OCI-M2 (cell line): ENCODE measurements at regions not wholly inside any gene's neighbourhood (a gene's known extent, or its start where the extent isn't known, plus 50 kb on each side); places are given as distances from the start of the nearest gene placed in this dataset.

ENCODE experiments used
- DNase-seq: peaks from one replicate; lab custom pipeline; 2025; ENCODE audit not compliant: unreplicated experiment; lab: John Stamatoyannopoulos, UW

- no peak for DNase-seq
These were observed 58.8 kb downstream of the SPRY1 start for GRCh38 chr4:123455360-123455759.

- DNase-seq: no peak
These were observed 65.4 kb downstream of the SPRY1 start for GRCh38 chr4:123462007-123462406.

DNA sequence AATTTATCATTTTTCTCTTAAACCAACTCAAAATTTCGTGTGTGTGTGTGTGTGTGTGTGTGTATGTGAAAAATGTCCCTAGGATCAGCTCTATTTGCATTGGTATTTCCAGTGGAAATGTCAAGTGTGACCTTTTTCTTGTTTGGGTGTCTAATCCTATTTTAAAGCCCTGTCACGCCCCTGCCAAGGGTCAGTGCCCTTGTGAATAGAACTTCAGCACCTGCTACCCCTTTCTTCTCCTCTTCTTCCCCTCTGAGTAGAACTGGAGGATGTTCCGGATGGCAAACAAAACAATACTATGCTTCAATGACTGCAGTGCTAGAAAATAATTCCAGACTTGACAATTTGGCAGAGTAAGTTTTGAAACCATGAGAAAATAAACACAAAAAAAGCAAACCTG lies 67.3 kb downstream of the SPRY1 start:
- DNase-seq: no peak

DNA sequence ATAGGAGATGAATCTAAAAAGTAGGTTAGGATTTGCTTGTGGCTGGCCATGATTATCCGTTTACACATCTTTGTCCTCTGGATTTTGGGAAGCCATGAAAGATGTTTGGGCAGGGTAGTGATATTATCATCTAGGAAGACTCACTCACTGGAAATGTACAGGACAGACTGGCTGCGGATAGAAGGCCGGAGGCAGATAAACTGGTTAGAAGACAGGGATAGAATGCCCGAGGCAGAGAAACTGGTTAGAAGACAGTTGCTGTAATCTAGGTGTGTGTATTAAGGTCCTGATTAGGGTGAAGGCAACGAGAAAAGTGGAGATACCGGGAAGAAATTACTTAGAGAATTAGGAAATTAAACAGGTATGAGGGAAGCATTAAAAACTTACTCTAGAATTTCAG lies 68.8 kb downstream of the SPRY1 start:
- DNase-seq: no peak

DNA sequence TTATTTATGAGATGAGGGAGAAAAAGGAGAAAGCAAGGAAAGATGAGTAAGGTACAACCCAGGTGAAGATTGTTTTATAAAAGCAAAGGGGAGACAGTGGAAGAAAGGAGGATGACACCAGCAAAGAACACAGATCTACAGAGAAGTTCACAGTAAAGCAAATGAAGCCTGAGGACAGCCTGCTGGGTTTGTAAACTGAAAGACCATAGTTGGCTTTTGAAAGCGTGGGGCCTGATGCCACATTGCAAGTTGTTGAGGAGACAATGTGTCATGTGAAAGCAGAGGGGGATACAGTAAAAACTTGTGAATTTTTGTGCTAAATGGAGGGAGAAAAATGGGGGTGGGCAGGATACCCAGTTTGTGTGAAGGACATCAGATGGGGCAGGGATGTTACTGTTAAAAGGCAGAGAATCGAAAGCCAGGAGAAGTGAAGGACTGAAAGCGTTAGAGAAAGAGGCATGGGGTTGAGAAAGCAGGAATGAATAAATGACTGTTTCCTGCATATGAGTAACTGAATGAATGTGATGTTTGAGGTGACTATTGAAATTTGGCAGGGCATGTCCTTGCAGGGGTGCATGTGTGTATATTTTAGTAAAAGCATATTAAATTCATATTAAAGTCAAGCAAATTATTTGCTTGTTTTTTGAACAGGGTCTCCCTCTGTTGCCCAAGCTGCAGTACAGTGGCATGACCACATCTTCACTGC lies 69.6 kb downstream of the SPRY1 start:
- DNase-seq: no peak

- DNase-seq: no peak
These were observed 72.0 kb downstream of the SPRY1 start for GRCh38 chr4:123468479-123469031.

DNA sequence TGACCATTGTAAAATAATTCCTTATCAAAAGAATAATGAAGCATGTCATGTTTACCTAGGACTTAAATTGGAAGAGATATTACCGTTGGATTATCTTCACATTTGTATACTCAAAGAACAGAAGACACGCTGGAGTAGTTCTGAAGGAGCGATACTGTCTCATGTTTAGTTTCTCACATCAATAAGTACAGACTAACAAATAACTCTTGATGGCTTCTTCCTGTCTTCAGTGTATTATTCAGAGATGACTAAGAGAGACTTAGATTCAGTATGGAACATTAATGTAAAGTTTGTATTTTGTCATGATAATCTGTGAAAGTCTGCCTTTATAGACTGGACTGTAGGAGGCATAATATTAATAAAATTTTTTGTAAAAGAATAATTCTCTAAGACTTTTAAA lies 72.7 kb downstream of the SPRY1 start:
- no peak for DNase-seq

- DNase-seq: no peak
These were observed 73.1 kb downstream of the SPRY1 start for GRCh38 chr4:123469696-123470095.

GRCh38 chr4:123470640-123471039 lies 74.0 kb downstream of the SPRY1 start:
- no peak for DNase-seq

DNA sequence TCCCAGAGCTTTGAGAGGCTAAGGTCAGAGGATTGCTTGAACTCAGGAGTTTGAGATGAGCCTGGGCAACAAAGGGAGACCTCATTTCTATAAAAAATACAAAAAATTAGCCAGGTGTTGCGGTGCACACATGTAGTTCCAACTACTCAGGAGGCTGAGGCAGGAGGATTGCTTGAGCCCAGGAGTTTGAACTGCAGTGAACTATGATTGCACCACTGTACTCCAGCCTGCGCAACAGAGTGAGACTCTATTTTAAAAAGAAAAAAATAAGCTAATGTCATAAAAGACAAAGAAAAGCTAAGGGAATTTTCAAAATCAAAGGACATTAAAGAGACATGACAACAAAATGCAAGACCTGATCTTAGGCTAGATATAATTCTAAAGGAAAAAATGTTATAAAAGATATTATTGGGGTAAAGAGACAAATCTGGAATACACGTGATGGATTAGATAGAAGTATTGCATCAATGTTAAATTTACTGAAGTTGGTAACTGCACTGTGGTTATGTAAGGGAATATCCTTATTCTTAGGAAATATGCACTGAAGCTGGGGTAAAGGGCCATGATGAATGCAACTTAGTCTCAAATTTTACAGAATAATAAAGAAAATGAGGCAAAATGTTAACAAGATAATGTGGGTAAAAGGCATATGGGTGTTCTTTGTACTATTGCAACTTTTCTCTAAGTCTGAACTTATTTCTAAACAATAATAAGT lies 75.2 kb downstream of the SPRY1 start:
- no peak for DNase-seq

DNA sequence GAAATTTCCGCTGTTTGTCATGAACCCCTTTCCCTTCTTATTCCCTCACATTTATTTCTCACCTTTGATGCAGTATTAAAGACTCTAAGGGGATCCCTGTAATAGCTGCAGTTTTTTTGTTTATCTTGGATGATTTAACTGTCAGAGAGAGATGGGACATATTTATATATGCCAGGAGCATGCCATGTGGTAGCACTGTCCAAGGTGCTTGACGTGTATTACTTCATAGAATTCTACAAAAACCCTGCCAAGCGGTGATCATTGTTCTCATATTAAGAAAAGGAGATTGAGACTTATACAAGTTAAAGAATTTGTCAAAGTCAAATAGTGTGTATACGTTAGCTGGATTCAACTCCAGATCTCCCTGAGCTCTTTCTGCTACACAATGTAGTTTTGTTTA lies 78.2 kb downstream of the SPRY1 start:
- no peak for DNase-seq

DNA sequence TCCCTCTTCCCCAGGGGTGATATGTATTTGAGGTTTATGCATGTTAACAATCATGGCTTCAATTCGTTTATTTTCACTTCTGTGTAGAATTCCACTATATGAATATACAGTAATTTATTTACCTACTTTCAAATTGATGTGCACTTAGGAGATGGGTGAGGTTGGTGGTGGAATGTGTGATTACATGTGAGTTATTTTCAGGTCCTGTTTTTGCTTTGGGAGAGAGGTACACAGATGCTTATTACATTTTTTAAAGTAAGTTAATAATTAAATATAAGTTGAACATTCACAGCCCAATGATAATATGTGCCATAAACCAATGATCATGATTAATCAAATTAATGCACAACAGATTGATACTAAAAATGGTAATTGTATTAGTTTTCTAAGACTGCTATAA lies 79.5 kb downstream of the SPRY1 start:
- no peak for DNase-seq

DNA sequence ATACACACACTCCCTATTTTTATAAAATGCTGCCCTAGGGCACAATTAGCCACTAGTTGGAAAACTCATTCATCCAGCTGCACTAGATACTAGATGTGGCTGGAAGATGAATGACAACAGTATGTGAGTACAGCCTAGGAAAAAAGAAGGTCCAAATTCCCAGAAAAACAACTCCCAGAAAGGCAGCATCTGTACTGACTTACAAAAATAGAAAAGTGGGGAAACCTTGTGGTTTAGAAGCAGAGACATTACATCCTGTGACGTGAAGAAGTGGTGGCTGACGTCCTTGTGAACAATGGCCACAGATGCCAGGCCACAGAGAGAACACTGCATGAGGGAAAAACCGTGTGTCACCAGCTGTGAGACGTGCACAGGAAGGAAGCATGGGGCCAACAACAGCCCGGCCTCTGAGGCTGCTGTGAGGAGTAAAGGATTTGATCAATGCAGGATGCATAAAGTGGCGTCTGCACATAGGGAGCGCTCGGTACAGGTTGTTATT lies 81.2 kb downstream of the SPRY1 start:
- DNase-seq: no peak

DNA sequence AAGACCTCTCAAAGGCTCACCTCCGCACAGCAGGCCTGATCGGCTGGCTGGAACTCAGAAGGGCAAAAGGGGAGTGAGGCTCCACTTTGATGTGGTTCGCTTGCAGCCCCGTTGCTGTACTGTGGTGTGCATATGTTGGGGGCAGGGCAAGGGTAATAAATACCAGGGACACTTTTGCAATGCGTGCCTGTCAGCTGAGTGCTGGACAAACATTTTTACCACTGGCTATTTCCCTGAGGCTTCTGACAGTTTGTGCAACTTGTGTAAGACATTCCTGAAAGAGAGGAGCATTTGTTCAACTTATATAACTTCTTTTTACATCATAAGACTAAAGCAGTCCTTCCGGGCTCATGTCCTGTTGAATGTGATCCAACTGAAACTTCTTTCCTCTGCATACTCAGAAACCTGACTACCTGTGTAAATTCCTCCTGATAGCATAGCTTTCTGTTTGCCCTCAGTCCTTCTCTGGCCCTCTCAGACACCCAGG lies 82.3 kb downstream of the SPRY1 start:
- DNase-seq: no peak

DNA sequence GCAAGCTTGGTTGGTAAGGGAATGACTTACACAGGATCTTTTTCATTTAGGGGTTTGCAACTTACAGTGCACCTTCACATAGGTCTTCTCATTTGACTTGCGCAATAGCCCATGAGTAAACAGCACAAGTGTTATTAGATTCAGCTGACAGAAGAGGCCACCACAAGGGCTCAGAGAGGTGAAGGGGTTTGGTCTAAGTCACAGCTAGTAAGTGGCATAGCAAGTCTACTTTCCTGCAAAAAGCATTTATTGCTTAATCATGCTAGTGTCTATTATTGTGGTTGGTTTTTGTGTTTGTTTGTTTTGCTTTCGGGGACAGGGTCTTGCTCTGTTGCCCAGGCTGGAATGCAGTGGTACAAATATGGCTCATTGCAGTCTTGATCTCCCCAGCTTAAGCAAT lies 83.3 kb downstream of the SPRY1 start:
- no peak for DNase-seq

- DNase-seq: no peak
These were observed 84.3 kb downstream of the SPRY1 start for GRCh38 chr4:123480706-123481418.

GRCh38 chr4:123481717-123482116 lies 85.1 kb downstream of the SPRY1 start:
- no peak for DNase-seq

DNA sequence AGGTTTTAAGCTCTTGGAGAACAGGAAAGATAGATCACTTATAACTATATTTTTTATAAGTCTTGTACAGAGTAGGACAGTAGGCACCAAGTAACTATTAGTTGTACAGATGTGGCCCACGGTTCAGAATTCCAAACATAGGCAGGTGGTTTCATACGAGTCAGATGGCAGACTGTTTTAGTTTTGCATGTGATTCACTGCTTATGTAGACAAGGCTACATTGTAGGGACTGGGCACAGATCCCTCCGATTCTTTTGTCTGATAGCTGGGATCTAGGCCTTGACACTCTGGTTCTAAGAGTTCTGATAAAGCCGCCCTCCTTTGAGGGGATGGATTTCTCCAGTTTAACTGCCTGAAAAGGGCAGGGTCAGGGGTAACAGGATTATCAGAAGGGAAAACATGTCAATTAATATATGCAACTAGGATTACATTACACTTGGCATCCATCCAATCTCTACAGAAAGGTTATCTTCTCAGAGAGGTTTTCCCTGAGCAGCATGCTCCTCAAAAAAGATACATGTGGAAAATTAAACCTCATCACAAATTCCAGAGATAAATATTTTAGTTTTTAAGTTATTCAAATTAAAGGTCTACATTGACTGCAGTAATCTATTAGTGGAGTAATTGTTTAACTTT lies 87.8 kb downstream of the SPRY1 start:
- no peak for DNase-seq

- DNase-seq: no peak
These were observed 89.0 kb downstream of the SPRY1 start for GRCh38 chr4:123485601-123486000.

- DNase-seq: no peak
These were observed 92.3 kb downstream of the SPRY1 start for GRCh38 chr4:123488916-123489315.

DNA sequence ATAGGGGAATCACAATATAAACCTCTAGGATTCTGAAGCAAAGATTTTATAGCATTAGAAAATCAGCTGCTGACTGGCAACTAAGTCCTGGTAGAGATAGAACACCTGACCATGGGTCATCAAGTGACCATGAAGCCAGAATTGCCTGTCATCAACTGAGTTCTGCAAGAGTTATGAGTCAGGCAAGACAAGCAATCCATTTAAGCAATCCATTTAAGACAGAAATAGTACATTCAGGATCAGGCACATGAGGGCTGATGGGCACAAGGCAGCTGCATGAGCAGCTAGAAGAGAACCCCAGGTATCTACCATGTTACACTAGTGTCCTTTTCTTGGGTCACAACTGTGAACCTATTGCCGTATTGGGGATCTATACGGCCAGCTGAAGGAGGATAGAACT lies 98.9 kb downstream of the SPRY1 start:
- DNase-seq: no peak
